GM18520 (cell line): ENCODE measurements at regions not wholly inside any gene's neighbourhood (a gene's known extent, or its start where the extent isn't known, plus 50 kb on each side); places are given as distances from the start of the nearest gene placed in this dataset.

ENCODE experiments used
- ATAC-seq: cut with Tn5 transposase; IDR thresholded peaks from one replicate; pipeline ENCODE4 v1.9.1; 2021; ENCODE audit not compliant: unreplicated experiment

- peak; percentile 33 for ATAC-seq
These were observed 682.0 kb downstream of the KCTD8 start for GRCh38 chr4:43766648-43767047.

GRCh38 chr4:43776371-43776770, 672.2 kb downstream of the KCTD8 start:
- ATAC-seq: no peak

GRCh38 chr4:43778187-43778915, 670.3 kb downstream of the KCTD8 start:
- peak; percentile 70 for ATAC-seq

- no peak for ATAC-seq
These were observed 667.5 kb downstream of the KCTD8 start for GRCh38 chr4:43781125-43781524.

- no peak for ATAC-seq
These were observed 666.2 kb downstream of the KCTD8 start for GRCh38 chr4:43782391-43782790.

- ATAC-seq: no peak
These were observed 632.5 kb downstream of the KCTD8 start for GRCh38 chr4:43816116-43816515.

GRCh38 chr4:43822621-43823020, 626.0 kb downstream of the KCTD8 start:
- no peak for ATAC-seq

GRCh38 chr4:43835869-43836268, 612.7 kb downstream of the KCTD8 start:
- peak; percentile 85 for ATAC-seq

- ATAC-seq: no peak
These were observed 611.4 kb downstream of the KCTD8 start for GRCh38 chr4:43837171-43837570.

- ATAC-seq: no peak
These were observed 611.0 kb downstream of the KCTD8 start for GRCh38 chr4:43837604-43838003.

GRCh38 chr4:43842594-43842993, 606.0 kb downstream of the KCTD8 start:
- no peak for ATAC-seq

- no peak for ATAC-seq
These were observed 605.1 kb downstream of the KCTD8 start for GRCh38 chr4:43843501-43843900.

GRCh38 chr4:43846111-43846587, 602.5 kb downstream of the KCTD8 start:
- no peak for ATAC-seq

GRCh38 chr4:43853565-43854264, 594.9 kb downstream of the KCTD8 start:
- no peak for ATAC-seq

GRCh38 chr4:43855283-43855682, 593.3 kb downstream of the KCTD8 start:
- peak; percentile 90 for ATAC-seq

- ATAC-seq: peak; percentile 60
These were observed 583.9 kb downstream of the KCTD8 start for GRCh38 chr4:43864616-43865146.

GRCh38 chr4:43867908-43868307, 580.7 kb downstream of the KCTD8 start:
- ATAC-seq: no peak

GRCh38 chr4:43875655-43876054, 573.0 kb downstream of the KCTD8 start:
- no peak for ATAC-seq

GRCh38 chr4:43882470-43882869, 566.1 kb downstream of the KCTD8 start:
- no peak for ATAC-seq

GRCh38 chr4:43886196-43886595, 562.4 kb downstream of the KCTD8 start:
- no peak for ATAC-seq

- no peak for ATAC-seq
These were observed 549.8 kb downstream of the KCTD8 start for GRCh38 chr4:43898836-43899235.

- no peak for ATAC-seq
These were observed 545.2 kb downstream of the KCTD8 start for GRCh38 chr4:43903456-43903855.
